ENCODE measurements at regions not wholly inside any gene's neighbourhood (a gene's known extent, or its start where the extent isn't known, plus 50 kb on each side); places are given as distances from the start of the nearest gene placed in this dataset.
"Not testable (repeated sequence)": the region's sequence is repeated elsewhere in the genome, so short reads cannot be mapped to it uniquely, and the experiment has no call there.

GRCh38 chr9:90741036-90741435 is 60.6 kb upstream of the SYK start:
- no peak for DNase-seq

DNA sequence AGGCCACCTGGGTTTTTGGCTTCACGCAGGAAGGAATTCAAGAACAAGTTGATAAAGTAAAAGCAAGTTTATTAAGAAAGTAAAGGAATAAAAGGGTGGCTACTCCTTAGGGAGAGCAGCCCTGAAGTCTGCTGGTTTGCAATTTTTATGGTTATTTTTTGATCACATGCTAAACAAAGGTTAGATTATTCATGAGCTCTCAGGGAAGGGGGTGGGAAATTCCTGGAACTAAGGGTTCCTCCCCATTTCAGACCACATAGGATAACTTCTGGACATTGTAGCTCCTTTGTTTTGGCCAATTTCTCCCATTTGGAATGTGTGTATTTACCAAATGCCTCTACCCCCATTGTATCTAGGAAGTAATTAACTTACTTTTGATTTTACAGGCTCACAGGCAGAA is 63.9 kb upstream of the SYK start:
- no peak for DNase-seq

DNA sequence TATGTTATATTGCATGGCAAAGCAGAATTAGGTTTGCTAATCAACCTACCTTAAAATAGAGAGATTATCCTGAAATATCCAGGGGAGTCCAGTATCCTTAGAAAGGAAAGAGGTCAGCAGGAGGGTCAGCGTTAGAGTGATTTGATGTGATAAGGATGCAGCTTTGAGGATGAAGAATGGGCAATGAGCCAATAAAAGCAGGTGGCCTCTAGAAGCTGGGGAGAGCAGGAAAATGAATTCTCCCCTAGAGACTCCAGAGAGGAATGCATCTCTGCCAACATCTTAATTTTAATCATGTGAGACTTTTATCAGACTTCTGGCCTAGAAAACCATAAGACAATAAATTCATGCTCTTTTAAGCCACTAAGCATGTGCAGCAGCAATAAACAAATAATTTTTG is 65.7 kb upstream of the SYK start:
- DNase-seq: peak; percentile 72

DNA sequence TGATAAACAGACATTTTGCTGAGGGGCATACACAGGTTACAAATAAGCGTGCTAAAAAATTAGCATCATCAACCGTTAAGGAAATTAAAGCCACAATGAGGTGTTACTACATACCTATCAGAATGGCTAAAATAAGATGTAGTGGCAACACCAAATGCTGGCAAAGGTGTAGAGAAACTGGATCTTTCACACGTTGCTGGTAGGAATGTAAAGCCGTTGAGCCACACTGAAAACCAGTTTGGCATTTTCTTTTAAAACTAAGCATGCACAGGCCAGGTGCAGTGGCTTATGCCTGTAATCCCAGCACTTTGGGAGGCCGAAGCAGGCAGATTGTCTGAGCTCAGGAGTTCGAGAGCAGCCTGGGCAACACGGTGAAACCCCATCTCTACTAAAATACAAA is 67.0 kb upstream of the SYK start:
- no peak for DNase-seq

DNA sequence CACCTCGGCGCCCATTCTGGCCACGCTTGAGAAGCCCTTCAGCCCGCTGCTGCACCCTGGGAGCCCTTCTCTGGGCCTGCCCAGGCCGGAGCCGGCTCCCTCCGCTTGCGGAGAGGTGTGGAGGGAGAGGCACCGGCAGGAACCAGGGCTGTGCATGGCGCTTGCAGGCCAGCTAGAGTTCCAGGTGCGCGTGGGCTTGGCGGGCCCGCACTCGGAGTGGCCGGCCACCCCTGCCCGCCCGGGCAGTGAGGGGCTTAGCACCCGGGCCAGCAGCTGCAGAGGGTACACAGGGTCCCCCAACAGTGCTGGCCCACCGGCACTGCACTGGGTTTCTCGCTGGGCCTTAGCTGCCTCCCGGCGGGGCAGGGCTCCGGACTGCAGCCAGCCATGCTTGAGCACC is 72.3 kb upstream of the SYK start:
- no peak for DNase-seq

GRCh38 chr9:90727488-90727887 is 74.1 kb upstream of the SYK start:
- DNase-seq: no peak

- DNase-seq: peak; percentile 90
Observed at GRCh38 chr9:90726215-90726614, 75.4 kb upstream of the SYK start.

DNA sequence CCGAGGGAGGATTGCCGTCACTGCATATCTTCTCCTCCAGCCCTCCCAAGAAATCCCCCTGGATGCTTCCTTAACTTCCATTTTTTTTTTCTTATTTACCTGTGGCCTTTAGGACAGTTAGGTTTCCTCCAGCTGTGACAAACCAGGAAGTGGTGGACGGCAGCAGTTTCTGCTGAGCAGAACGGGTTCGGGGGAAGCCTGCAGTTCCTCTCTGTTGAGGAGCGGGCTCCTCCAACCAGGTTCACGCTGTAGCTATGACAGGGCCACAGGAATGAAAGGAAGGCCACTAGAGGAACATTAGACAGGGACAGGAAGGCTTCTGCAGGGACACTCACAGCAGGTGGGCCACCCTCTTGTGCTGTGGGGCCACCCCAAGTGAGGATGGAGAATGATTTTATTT is 76.7 kb upstream of the SYK start:
- DNase-seq: no peak

DNA sequence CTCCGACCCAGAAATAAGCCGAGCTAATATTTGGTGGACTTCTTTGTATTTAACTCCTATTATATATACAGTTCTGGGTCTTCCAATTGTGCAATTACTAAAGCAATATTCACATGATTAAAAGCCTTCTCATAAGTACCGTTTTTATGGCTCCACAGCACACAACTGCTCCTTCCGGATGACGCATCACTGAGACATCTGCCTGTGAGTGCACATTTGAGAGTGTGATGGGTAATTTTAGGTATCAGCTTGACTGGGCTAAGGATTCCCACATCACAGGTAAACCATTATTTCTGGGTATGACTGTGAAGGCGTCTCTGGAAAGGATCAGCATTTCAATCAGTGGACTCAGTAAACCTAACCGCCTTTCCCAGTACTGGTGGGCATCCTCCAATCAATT is 77.5 kb upstream of the SYK start:
- no peak for DNase-seq

GRCh38 chr9:90722071-90722470 is 79.4 kb upstream of the DIRAS2 start:
- DNase-seq: peak; percentile 93

GRCh38 chr9:90720621-90721265 is 78.1 kb upstream of the DIRAS2 start:
- peak; percentile 88 for DNase-seq

DNA sequence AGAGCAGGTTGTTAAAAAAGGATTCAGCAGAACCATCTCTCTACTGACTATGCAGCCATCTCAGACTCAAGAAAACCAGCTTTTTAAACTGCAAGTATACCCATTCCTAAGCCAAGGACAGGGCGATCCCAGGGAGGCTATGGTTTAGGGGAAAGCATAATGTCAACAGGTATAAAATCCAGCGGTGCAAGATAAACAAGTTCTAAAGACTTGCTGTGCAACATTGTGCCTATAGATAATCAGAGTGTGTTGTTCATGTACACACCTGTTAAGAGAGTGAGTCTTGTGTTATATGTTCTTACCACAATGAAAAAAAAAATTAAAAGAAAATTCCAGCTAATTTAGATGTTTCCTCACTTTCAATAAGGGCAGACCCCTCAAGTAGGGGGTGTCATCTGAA is 63.6 kb upstream of the DIRAS2 start:
- DNase-seq: no peak

GRCh38 chr9:90702441-90702955 is 59.9 kb upstream of the DIRAS2 start:
- DNase-seq: no peak

- no peak for DNase-seq
Observed at GRCh38 chr9:90698871-90699440, 56.3 kb upstream of the DIRAS2 start.

GRCh38 chr9:90697808-90698207 is 55.2 kb upstream of the DIRAS2 start:
- DNase-seq: no peak

- DNase-seq: not testable (repeated sequence)
Observed at GRCh38 chr9:90694187-90694586, 51.6 kb upstream of the DIRAS2 start.
